Osteocyte (in vitro differentiated cells): ENCODE measurements at regions not wholly inside any gene's neighbourhood (a gene's known extent, or its start where the extent isn't known, plus 50 kb on each side); places are given as distances from the start of the nearest gene placed in this dataset.

Source experiments
- DNase-seq: peaks from one replicate; pipeline ENCODE4 v3.0.0; 2021; ENCODE audit warnings: mixed read lengths; ENCODE audit not compliant: unreplicated experiment; ENCODE audit errors: extremely low spot score
- H3K27ac Mint-ChIP-seq: one replicate; pipeline ENCODE4 v1.8.0; 2021; ENCODE audit warnings: mild to moderate bottlenecking, mixed read lengths; ENCODE audit not compliant: unreplicated experiment
- H3K27me3 Mint-ChIP-seq: one replicate; pipeline ENCODE4 v1.8.0; 2021; ENCODE audit warnings: mixed read lengths; ENCODE audit not compliant: unreplicated experiment
- H3K36me3 Mint-ChIP-seq: one replicate; pipeline ENCODE4 v1.8.0; 2021; ENCODE audit warnings: mixed read lengths; ENCODE audit not compliant: unreplicated experiment
- H3K4me1 Mint-ChIP-seq: one replicate; pipeline ENCODE4 v1.8.0; 2021; ENCODE audit warnings: mixed read lengths; ENCODE audit not compliant: unreplicated experiment
- H3K4me3 Mint-ChIP-seq: one replicate; pipeline ENCODE4 v1.8.0; 2021; ENCODE audit warnings: mild to moderate bottlenecking, moderate library complexity, mixed read lengths; ENCODE audit not compliant: unreplicated experiment
- H3K9me3 Mint-ChIP-seq: one replicate; pipeline ENCODE4 v1.8.0; 2021; ENCODE audit warnings: mixed read lengths; ENCODE audit not compliant: unreplicated experiment
- TF ChIP-seq, protein P1 (sequence below): fragments of 200-600 bp; sonication (generic); IDR thresholded peaks from 2 replicates; pipeline ENCODE4 v1.5.0; 2021; ENCODE audit warnings: antibody characterized with exemption, mild to moderate bottlenecking, moderate library complexity

DNA sequence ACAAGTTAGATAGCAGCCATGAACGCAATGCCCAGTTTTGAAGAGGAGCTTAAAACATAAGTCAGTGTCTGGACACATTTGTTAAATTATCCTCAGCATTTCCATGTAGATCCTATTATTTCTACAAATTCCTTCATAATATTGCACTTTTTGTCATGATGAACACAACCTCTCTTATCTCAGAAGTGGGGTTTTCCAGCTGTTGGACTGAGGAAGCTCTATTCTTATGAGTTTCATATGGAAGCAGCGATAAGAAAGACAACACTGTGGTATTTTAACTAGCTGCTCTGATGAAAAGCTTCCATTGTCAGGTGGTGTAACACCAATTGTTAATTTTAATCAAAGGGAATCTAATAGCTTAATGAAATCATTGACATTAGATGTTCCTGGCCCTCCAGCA is 308.7 kb downstream of the GBA3 start:
- Mint-ChIP-seq H3K27me3 (no peaks in the 10 kb centered on the region), H3K27ac (no peak overlapping the region), H3K9me3 (peaks cover 7% of the 10 kb centered on the region), H3K36me3 (no peaks in the 10 kb centered on the region), H3K4me1 (no peaks in the 10 kb centered on the region), H3K4me3 (no peak overlapping the region)
- TF ChIP-seq, protein P1, sequence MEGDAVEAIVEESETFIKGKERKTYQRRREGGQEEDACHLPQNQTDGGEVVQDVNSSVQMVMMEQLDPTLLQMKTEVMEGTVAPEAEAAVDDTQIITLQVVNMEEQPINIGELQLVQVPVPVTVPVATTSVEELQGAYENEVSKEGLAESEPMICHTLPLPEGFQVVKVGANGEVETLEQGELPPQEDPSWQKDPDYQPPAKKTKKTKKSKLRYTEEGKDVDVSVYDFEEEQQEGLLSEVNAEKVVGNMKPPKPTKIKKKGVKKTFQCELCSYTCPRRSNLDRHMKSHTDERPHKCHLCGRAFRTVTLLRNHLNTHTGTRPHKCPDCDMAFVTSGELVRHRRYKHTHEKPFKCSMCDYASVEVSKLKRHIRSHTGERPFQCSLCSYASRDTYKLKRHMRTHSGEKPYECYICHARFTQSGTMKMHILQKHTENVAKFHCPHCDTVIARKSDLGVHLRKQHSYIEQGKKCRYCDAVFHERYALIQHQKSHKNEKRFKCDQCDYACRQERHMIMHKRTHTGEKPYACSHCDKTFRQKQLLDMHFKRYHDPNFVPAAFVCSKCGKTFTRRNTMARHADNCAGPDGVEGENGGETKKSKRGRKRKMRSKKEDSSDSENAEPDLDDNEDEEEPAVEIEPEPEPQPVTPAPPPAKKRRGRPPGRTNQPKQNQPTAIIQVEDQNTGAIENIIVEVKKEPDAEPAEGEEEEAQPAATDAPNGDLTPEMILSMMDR: no peak
- no peak for DNase-seq

DNA sequence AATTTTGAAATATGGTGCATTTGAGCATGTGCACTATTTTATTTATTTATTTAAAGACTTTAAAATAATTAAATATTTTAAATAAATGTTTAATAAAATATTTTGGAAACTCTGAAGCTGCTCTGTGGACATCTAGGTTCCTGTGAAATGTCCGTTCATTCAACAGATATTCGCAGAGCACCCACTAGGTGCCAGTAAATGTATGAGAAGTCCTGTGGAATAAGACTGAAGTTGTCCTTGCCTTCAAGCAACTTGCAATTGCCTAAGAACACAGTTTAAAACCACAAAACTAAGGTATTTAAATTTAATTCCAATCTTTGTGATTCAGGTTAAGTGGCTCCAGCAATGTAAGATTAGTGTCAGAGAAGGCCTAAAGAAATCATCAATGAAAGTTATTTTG is 306.7 kb downstream of the GBA3 start:
- no peaks in the 10 kb centered on the region for H3K27me3 Mint-ChIP-seq
- no peaks in the 10 kb centered on the region for H3K36me3 Mint-ChIP-seq
- no peak overlapping the region for H3K27ac Mint-ChIP-seq
- H3K4me3 Mint-ChIP-seq: no peak overlapping the region
- TF ChIP-seq, protein P1: no peak
- no peak for DNase-seq
- H3K9me3 Mint-ChIP-seq: peaks cover 10% of the 10 kb centered on the region
- H3K4me1 Mint-ChIP-seq: no peaks in the 10 kb centered on the region

DNA sequence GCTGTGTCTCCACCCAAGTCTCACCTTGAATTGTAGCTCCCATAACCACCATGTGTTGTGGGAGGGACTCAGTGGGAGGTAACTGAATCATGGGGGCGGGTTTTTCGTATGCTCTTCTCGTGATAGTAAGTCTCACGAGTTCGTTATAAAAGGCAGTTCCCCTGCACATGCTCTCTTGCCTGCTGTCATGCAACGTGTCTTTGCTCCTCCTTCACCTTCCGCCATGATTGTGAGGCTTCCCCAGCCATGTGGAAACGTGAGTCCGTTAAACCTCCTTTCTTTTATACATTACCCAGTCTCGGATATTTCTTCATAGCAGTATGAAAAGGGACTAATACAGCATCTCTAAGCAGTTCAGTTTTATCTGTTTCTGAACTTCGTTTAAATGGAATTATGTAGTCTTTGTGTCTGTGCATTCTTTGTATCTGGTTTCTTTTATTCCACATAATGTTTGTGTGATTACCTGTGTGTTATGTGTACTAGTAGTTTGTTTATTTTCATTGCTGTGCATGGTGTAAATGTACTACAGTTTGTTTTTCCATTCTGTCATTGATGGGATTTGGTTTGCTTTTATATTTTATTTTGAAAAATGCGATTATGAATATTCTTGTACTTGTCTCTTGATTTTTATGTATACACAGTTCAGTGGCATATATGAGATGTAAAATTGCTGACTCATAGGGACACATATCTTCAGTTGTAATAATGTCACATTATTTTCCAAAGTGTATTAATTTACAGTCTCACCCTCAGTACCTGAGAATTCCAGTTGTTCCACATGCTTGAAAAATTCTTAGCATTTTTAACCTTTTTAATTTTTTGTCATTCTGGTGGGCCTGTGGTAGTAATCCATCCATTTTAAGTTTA is 304.9 kb downstream of the GBA3 start:
- no peak overlapping the region for H3K4me3 Mint-ChIP-seq
- H3K36me3 Mint-ChIP-seq: no peaks in the 10 kb centered on the region

DNA sequence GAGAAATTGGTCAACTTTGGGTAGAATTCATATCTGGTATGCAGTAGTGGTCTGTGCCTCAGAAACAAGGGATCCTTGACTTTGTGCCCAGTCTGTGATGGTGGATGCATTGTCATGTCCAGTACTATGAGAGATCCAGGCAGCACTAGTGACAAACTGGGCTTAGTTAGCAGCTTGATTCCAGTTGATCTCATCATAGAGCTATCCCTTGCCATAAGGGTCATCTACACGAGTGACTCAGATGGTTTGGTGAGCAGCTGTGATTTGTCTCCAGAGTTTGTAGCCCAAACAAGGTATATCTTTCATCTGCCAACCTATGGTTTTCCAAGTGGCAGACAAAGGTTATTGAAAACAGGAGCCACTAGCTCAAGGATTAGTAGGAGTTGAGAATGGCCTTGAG is 298.8 kb downstream of the GBA3 start:
- H3K36me3 Mint-ChIP-seq: no peaks in the 10 kb centered on the region
- H3K9me3 Mint-ChIP-seq: peaks cover 10% of the 10 kb centered on the region
- no peak overlapping the region for H3K4me3 Mint-ChIP-seq
- H3K27me3 Mint-ChIP-seq: no peaks in the 10 kb centered on the region
- H3K27ac Mint-ChIP-seq: no peak overlapping the region
- H3K4me1 Mint-ChIP-seq: peaks cover 18% of the 10 kb centered on the region
- TF ChIP-seq, protein P1: no peak
- DNase-seq: no peak

More for the DNA sequence above, 304.9 kb downstream of the GBA3 start:
- no peak overlapping the region for H3K27ac Mint-ChIP-seq
- TF ChIP-seq, protein P1: no peak
- peaks cover 10% of the 10 kb centered on the region for H3K9me3 Mint-ChIP-seq
- no peaks in the 10 kb centered on the region for H3K4me1 Mint-ChIP-seq
- DNase-seq: no peak
- H3K27me3 Mint-ChIP-seq: no peaks in the 10 kb centered on the region

DNA sequence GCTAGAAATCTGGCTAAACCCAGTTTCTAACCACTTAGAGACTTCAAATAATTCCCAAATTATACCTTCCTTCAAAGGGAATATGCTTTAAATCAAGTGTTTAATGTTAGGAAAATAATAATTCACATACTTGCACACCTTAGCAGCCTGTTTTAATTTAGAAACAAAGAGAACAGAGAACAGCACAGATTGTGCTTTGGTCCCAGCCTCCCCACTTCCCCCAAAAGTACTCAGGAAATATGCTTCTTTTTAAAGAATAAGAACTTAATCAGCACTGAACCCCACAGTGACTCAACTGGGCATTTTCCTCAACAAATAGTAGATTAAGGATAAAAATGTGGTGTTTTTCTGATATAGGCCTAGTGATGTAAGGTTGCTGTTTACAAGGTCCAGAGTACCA is 295.8 kb downstream of the GBA3 start:
- no peaks in the 10 kb centered on the region for H3K27me3 Mint-ChIP-seq
- H3K4me1 Mint-ChIP-seq: peaks cover 18% of the 10 kb centered on the region
- TF ChIP-seq, protein P1: no peak
- H3K4me3 Mint-ChIP-seq: no peak overlapping the region
- no peak for DNase-seq
- H3K36me3 Mint-ChIP-seq: no peaks in the 10 kb centered on the region
- peaks cover 17% of the 10 kb centered on the region for H3K9me3 Mint-ChIP-seq
- no peak overlapping the region for H3K27ac Mint-ChIP-seq
